Glutamatergic neuron (in vitro differentiated cells): ENCODE measurements at regions not wholly inside any gene's neighbourhood (a gene's known extent, or its start where the extent isn't known, plus 50 kb on each side); places are given as distances from the start of the nearest gene placed in this dataset.

ENCODE experiments used
- DNase-seq: peaks from one replicate; pipeline ENCODE4 v3.0.0; 2022
- H3K27ac Mint-ChIP-seq: one replicate; pipeline ENCODE4 v1.8.0; 2020; ENCODE audit warnings: mild to moderate bottlenecking, mixed read lengths, inconsistent platforms; ENCODE audit not compliant: unreplicated experiment
- H3K27me3 Mint-ChIP-seq: one replicate; pipeline ENCODE4 v1.8.0; 2020; ENCODE audit warnings: mild to moderate bottlenecking, moderate library complexity, mixed read lengths, inconsistent platforms; ENCODE audit not compliant: unreplicated experiment
- H3K36me3 Mint-ChIP-seq: one replicate; pipeline ENCODE4 v1.8.0; 2020; ENCODE audit warnings: mild to moderate bottlenecking, mixed read lengths, inconsistent platforms; ENCODE audit not compliant: unreplicated experiment
- H3K4me1 Mint-ChIP-seq: one replicate; pipeline ENCODE4 v1.8.0; 2020; ENCODE audit warnings: mild to moderate bottlenecking, low read depth, mixed read lengths, inconsistent platforms; ENCODE audit not compliant: unreplicated experiment
- H3K4me3 Mint-ChIP-seq: one replicate; pipeline ENCODE4 v1.8.0; 2020; ENCODE audit warnings: mild to moderate bottlenecking, mixed read lengths, inconsistent platforms; ENCODE audit not compliant: unreplicated experiment
- H3K9me3 Mint-ChIP-seq: one replicate; pipeline ENCODE4 v1.8.0; 2020; ENCODE audit warnings: mild to moderate bottlenecking, moderate library complexity, mixed read lengths, inconsistent platforms; ENCODE audit not compliant: unreplicated experiment
- CTCF ChIP-seq: fragments of 200-600 bp; sonication (generic); IDR thresholded peaks from one replicate; pipeline ENCODE4 v1.5.0; 2021; ENCODE audit not compliant: partially characterized antibody, unreplicated experiment

DNA sequence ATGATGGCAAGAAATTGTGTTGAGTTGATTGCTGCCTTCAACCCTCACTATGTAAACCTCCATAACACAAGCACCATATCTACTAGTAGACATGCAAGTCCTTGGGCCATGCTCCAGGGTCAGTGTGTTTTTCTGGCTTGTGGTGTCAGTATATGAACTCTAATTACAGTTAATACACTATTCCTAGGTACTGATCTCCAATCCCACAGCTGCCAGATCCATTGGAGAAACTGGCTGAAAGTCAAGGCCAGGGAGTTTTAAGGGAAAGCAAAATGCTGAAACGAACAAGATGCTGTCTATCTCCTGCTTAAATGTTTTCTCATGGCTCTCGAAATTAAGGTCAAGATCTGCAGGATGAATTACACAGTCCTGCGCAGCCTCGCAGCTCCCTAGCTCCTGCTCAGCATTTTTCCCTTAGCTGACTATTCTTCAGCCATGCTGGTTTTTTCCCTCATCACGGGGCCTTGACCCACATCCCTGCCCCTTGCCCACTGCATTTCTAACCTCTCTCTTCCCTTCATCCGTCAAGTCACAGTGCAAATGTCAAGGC lies 425.0 kb upstream of the ADAMTS9 start:
- no peak for DNase-seq
- Mint-ChIP-seq H3K27ac (no peak overlapping the region), H3K4me1 (no peaks in the 10 kb centered on the region), H3K9me3 (no peaks in the 10 kb centered on the region), H3K27me3 (no peaks in the 10 kb centered on the region), H3K4me3 (no peak overlapping the region), H3K36me3 (no peaks in the 10 kb centered on the region)
- no peak for TF ChIP-seq CTCF

GRCh38 chr3:65110661-65111060 lies 422.9 kb upstream of the ADAMTS9 start:
- Mint-ChIP-seq H3K4me3 (no peak overlapping the region), H3K27me3 (no peaks in the 10 kb centered on the region), H3K9me3 (no peaks in the 10 kb centered on the region), H3K4me1 (no peaks in the 10 kb centered on the region), H3K27ac (no peak overlapping the region), H3K36me3 (no peaks in the 10 kb centered on the region)
- no peak for DNase-seq
- TF ChIP-seq CTCF: no peak

GRCh38 chr3:65109966-65110500 lies 422.2 kb upstream of the ADAMTS9 start:
- H3K4me1 Mint-ChIP-seq: no peaks in the 10 kb centered on the region
- H3K27me3 Mint-ChIP-seq: no peaks in the 10 kb centered on the region
- H3K36me3 Mint-ChIP-seq: no peaks in the 10 kb centered on the region
- H3K27ac Mint-ChIP-seq: no peak overlapping the region
- no peak for DNase-seq
- no peak for TF ChIP-seq CTCF
- H3K4me3 Mint-ChIP-seq: no peak overlapping the region
- no peaks in the 10 kb centered on the region for H3K9me3 Mint-ChIP-seq

DNA sequence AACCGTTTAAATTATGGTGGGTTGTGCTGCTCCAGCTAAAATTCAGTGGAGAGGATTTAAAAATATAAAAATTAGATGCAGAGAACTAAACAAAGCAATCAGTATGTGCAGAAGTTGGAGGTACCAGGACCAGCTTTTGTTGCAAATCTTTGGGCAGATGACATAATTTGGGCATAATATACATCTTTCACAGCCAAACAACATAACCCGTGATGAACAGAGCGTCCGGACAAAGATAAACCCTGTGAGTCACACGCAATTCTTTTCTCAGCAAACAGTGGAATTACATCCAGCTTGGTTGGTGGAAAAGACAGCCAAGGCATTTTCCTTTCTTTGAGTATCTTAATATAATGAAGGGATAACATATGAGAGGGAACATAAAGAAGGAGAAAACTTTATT lies 419.4 kb upstream of the ADAMTS9 start:
- no peak overlapping the region for H3K4me3 Mint-ChIP-seq
- no peaks in the 10 kb centered on the region for H3K27me3 Mint-ChIP-seq
- TF ChIP-seq CTCF: no peak
- no peaks in the 10 kb centered on the region for H3K9me3 Mint-ChIP-seq
- no peaks in the 10 kb centered on the region for H3K4me1 Mint-ChIP-seq
- no peaks in the 10 kb centered on the region for H3K36me3 Mint-ChIP-seq
- DNase-seq: no peak
- no peak overlapping the region for H3K27ac Mint-ChIP-seq

DNA sequence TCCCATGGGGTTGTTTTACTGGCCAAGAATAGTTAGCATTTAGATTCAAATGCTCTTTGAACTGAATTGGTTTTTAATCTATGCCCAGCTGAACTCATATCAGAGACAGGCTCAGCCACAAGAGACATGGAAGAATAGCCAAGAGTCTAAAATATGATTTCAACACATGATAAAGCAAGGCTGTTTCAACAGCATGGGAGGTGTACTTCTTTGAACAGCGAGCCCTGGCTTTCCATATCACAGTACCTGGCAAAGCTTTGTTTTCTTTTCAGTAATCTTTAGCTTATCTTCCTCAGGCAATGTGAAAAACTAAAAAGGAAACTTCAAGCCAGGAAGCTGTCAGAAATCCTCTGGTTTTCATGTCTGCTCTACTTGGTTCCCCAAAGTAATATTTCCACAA lies 413.6 kb upstream of the ADAMTS9 start:
- no peak overlapping the region for H3K4me3 Mint-ChIP-seq
- no peaks in the 10 kb centered on the region for H3K36me3 Mint-ChIP-seq
- H3K9me3 Mint-ChIP-seq: no peaks in the 10 kb centered on the region
- DNase-seq: no peak
- no peaks in the 10 kb centered on the region for H3K27me3 Mint-ChIP-seq
- H3K27ac Mint-ChIP-seq: no peak overlapping the region
- no peak for TF ChIP-seq CTCF
- no peaks in the 10 kb centered on the region for H3K4me1 Mint-ChIP-seq
